GM12875 (cell line): ENCODE measurements at regions not wholly inside any gene's neighbourhood (a gene's known extent, or its start where the extent isn't known, plus 50 kb on each side); places are given as distances from the start of the nearest gene placed in this dataset.

Experiments
- H3K4me3 ChIP-seq: one replicate; pipeline ENCODE4 v1.5.1; 2011; ENCODE audit warnings: low read depth, low read length, control low read depth
- CTCF ChIP-seq: IDR thresholded peaks from 2 replicates; pipeline ENCODE4 v1.5.1; 2011; ENCODE audit warnings: low read depth, mild to moderate bottlenecking, control low read depth, inconsistent platforms, low read length, moderate library complexity, borderline replicate concordance; ENCODE audit not compliant: insufficient read depth

GRCh38 chr12:45598761-45599160, 130.7 kb upstream of the ARID2 start:
- H3K4me3 ChIP-seq, result no peak overlapping the region
- TF ChIP-seq CTCF, result no peak

GRCh38 chr12:45599196-45599595, 130.3 kb upstream of the ARID2 start:
- no peak overlapping the region for H3K4me3 ChIP-seq
- no peak for TF ChIP-seq CTCF

- no peak overlapping the region for H3K4me3 ChIP-seq
- no peak for TF ChIP-seq CTCF
Observed at GRCh38 chr12:45601390-45601789, 128.1 kb upstream of the ARID2 start.

- H3K4me3 ChIP-seq, result no peak overlapping the region
- no peak for TF ChIP-seq CTCF
Observed at GRCh38 chr12:45601888-45602287, 127.6 kb upstream of the ARID2 start.

- TF ChIP-seq CTCF, result no peak
Observed at GRCh38 chr12:45605624-45606023, 123.9 kb upstream of the ARID2 start.

GRCh38 chr12:45611061-45611460, 118.4 kb upstream of the ARID2 start:
- no peak for TF ChIP-seq CTCF
- H3K4me3 ChIP-seq, result no peak overlapping the region

More at GRCh38 chr12:45605624-45606023, 123.9 kb upstream of the ARID2 start:
- no peak overlapping the region for H3K4me3 ChIP-seq

GRCh38 chr12:45611495-45611894, 118.0 kb upstream of the ARID2 start:
- H3K4me3 ChIP-seq, result no peak overlapping the region
- TF ChIP-seq CTCF, result no peak
